Colon (tissue), 2 donors: ENCODE measurements at regions not wholly inside any gene's neighbourhood (a gene's known extent, or its start where the extent isn't known, plus 50 kb on each side); places are given as distances from the start of the nearest gene placed in this dataset.

Experiments
- FAIRE-seq: peaks from 2 replicates; lab custom pipeline; 2012; peaks lifted over from hg19 to GRCh38; lab: Jason Lieb, UNC
- donor health status: control.
- donor health status: control.

GRCh38 chr5:15447209-15447608 lies 52.8 kb upstream of the FBXL7 start:
- no peak for FAIRE-seq

DNA sequence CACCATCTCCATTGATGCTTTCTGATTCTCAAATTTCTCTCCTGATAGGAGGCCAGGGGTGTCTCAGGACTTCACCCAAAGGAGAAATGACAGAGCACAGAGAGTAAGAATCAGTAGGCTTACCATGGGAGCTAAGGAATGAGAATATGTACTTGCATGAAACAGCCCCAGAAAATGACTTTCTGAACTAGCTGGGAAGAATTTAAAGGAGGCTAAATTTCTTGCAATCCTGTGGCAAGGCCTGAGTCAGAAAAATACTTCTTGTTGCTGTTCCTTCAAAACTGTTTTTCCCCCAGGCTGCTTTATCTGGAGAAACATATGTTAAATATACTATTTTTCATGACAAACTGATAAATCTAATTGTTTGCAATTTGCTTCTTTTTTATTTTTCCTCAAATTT lies 53.4 kb upstream of the FBXL7 start:
- no peak for FAIRE-seq

- FAIRE-seq, result no peak
These were observed 57.8 kb upstream of the FBXL7 start for GRCh38 chr5:15442193-15442570.

- FAIRE-seq, result no peak
These were observed 58.4 kb upstream of the FBXL7 start for GRCh38 chr5:15441433-15442192.

DNA sequence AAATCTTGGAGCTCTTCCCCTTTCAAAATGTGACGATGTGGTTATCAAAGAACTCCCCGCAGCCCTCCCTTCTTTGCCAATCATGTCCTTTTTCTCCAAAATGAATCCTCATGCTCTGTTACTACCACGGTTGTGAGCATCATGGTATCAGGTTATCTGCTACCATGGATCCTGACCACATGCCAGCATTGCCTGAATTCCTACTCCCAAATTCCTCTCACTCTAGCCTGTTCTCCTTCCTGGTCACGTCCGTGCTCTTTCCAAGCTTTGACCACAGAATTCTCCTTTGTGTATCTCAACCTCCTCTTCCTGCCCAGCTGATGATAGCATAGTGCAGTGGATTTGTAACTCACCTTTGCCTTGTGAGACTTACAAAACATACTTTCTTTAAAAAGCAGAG lies 59.5 kb upstream of the FBXL7 start:
- FAIRE-seq, result no peak

DNA sequence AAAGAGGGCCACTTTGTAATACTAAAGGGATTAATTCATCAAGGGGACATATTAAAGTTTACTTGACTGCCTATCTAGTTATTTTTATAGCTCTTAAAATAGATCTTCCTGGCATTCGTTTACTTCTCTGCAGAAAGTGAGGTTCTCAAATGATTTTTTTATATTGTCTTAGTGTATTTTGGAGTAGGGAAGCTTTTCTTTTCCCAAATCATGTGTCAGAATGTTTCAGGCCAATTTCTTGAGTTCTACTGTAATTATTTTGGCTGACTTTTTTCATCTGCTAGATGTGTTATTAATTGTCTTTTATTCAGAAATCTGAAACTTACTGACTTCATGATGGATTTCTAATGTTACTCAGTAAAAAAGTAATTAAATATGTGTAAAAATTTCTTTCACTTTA lies 60.2 kb upstream of the FBXL7 start:
- no peak for FAIRE-seq

- FAIRE-seq, result no peak
These were observed 66.3 kb upstream of the FBXL7 start for GRCh38 chr5:15433709-15434108.

GRCh38 chr5:15431923-15432322 lies 68.1 kb upstream of the FBXL7 start:
- FAIRE-seq, result no peak

GRCh38 chr5:15425766-15426165 lies 74.2 kb upstream of the FBXL7 start:
- FAIRE-seq, result no peak

DNA sequence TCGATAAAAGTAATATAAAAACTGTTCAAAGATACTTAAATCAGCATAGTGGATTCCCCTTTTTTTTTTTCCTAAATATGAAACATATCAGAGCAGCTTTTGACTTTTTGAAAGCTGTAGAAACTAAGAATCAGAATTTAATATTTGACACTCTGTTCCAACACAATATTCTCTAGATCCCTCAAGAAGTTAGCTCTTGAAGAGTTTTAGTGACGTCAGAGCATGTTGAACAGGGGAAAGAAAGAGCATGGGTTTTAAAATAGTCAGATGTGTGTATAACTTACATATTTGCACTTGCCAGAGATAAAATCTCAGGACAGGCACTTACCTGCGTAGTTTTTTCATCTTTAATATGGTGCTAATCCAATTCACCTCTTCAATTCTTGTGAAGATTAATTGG lies 75.2 kb upstream of the FBXL7 start:
- FAIRE-seq, result no peak

- no peak for FAIRE-seq
These were observed 78.0 kb upstream of the FBXL7 start for GRCh38 chr5:15421921-15422412.

- FAIRE-seq, result no peak
These were observed 78.6 kb upstream of the FBXL7 start for GRCh38 chr5:15421381-15421780.

DNA sequence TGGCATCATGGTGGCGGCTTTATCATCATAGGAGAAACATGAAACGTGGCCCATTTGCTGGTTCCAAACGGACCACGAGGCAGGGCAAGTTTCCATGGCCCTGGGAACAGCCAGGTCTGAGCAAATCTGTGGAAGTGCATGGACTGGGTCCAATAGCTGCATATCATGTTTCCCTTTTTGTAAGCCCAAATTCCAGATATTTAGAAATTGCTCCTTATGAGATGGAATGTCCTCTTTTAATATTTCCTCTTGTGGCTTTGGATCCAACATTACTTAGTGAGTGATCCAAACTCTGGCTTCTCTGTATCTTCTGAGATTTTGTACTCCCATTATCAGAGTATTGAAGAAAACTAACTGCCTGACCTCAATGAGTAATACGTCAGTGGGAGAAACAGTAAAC lies 79.8 kb upstream of the FBXL7 start:
- no peak for FAIRE-seq

- no peak for FAIRE-seq
These were observed 82.8 kb upstream of the FBXL7 start for GRCh38 chr5:15417156-15417555.

- FAIRE-seq, result no peak
These were observed 93.5 kb upstream of the FBXL7 start for GRCh38 chr5:15406478-15406877.

- no peak for FAIRE-seq
These were observed 106.8 kb upstream of the FBXL7 start for GRCh38 chr5:15393146-15393545.

- no peak for FAIRE-seq
These were observed 108.1 kb upstream of the FBXL7 start for GRCh38 chr5:15391704-15392397.

- FAIRE-seq, result no peak
These were observed 111.1 kb upstream of the FBXL7 start for GRCh38 chr5:15388866-15389265.

DNA sequence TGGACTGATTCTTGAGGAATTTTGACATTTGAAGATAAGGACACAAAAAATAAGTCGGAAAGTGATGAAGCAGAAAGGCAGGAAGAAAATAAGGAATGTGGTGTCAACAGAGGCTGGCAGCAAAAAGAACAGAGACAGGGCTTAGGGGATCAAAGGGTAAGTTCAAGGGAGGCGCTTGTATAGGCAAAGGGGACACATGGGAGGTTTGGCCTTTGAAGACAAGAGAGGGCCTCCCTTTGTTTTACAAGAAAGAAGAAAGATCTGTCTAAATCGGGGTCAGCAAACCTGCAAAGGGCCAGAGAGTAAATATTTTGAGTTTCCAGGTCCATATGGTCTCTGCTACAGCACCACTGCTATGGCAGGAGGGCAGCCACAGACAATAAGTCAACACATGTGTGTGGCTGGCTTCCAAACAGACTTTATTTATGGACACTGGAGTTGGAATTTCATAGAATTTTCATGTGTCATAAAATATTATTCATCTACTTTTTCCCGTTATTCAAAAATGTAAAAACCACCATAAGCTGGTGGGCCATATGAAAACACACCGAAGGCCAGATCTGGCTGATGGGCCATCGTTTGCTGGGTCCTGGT lies 112.0 kb upstream of the FBXL7 start:
- FAIRE-seq, result no peak

GRCh38 chr5:15386122-15386521 lies 113.9 kb upstream of the FBXL7 start:
- no peak for FAIRE-seq

- no peak for FAIRE-seq
These were observed 114.4 kb upstream of the FBXL7 start for GRCh38 chr5:15385553-15385952.

GRCh38 chr5:15385037-15385436 lies 114.9 kb upstream of the FBXL7 start:
- no peak for FAIRE-seq

DNA sequence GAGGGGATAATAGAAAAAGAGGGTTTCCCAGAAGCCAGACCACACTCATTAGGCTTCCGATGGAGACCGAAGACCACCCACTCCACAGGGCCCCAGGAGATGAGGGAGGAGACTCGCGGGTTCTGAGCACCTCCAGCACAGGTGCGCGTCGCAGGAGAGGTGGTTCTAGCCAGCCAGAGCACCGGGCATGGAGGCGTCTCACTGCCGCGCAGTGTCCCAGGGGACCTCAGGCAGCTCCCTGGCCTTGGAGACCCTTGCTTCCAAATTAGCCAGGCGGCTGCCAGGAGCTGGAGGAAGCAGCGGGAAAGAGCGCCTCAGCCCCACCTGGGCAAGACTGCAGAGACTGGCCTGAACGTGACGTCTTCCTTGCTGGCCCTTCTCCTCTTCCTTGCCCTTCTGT lies 115.4 kb upstream of the FBXL7 start:
- FAIRE-seq, result no peak
